Lung (tissue), 11 donors: ENCODE measurements at regions not wholly inside any gene's neighbourhood (a gene's known extent, or its start where the extent isn't known, plus 50 kb on each side); places are given as distances from the start of the nearest gene placed in this dataset.

Experiments used
- ATAC-seq: fragments of 200-7000 bp; cut with Tn5 transposase; one replicate; pipeline ENCODE4 v1.9.1; 2020; ENCODE audit warnings: moderate number of reproducible peaks; ENCODE audit not compliant: insufficient read depth, low FRiP score
- DNase-seq, 3 donors: peaks; one replicate each; pipeline ENCODE4 v3.0.0-alpha.2; 2013 to 2017
- H3K27ac ChIP-seq, 2 donors: one replicate each; pipeline ENCODE4 v1.5.1; 2013; ENCODE audit warnings: mild to moderate bottlenecking in 2 of 2, moderate library complexity in 2 of 2, control low read depth in 1 of 2, inconsistent platforms in 1 of 2, low read depth in 1 of 2, low read length in 1 of 2
- H3K27me3 ChIP-seq, 3 donors: one replicate each; pipeline ENCODE4 v1.5.1; 2013; ENCODE audit warnings: low read length in 2 of 3; ENCODE audit not compliant: control insufficient read depth in 3 of 3, insufficient read depth in 3 of 3
- H3K36me3 ChIP-seq, 4 donors: one replicate each; pipeline ENCODE4 v1.5.1; 2013; ENCODE audit warnings: low read length in 4 of 4, mild to moderate bottlenecking in 1 of 4, moderate library complexity in 1 of 4; ENCODE audit not compliant: control insufficient read depth in 4 of 4, insufficient read depth in 4 of 4
- H3K4me1 ChIP-seq, 5 donors: one replicate each; pipeline ENCODE4 v1.5.1; 2013; ENCODE audit warnings: low read length in 5 of 5, mild to moderate bottlenecking in 2 of 5, moderate library complexity in 1 of 5; ENCODE audit not compliant: control insufficient read depth in 5 of 5, insufficient read depth in 5 of 5
- H3K4me3 ChIP-seq: one replicate; pipeline ENCODE4 v1.5.1; 2013; ENCODE audit warnings: mild to moderate bottlenecking, control low read depth, moderate library complexity
- H3K9ac ChIP-seq, 2 donors: one replicate each; pipeline ENCODE4 v1.5.1; 2013; ENCODE audit warnings: low read length in 2 of 2, control low read depth in 1 of 2; ENCODE audit not compliant: insufficient read depth in 1 of 2
- H3K9me3 ChIP-seq, 4 donors: one replicate each; pipeline ENCODE4 v1.5.1; 2013; ENCODE audit warnings: low read length in 3 of 4, mild to moderate bottlenecking in 1 of 4, moderate library complexity in 1 of 4; ENCODE audit not compliant: control insufficient read depth in 4 of 4, insufficient read depth in 3 of 4
- WGBS, 2 donors: extraction: QIAGEN DNeasy Blood & Tissue Kit; methylation state at CpG; one replicate each; pipeline ENCODE4 v1.1.7; 2013; 5-methylcytosine and 5-hydroxymethylcytosine counted together
- TF ChIP-seq, protein P1 (sequence below): IDR thresholded peaks from 2 replicates; pipeline ENCODE4 v1.5.1; 2012; ENCODE audit warnings: mild to moderate bottlenecking; ENCODE audit errors: control extremely low read depth, extremely low read depth
- donor health status: control.
- donor health status: control.
- donor health status: Bipolar disorder and iron deficiency.
- donor health status: healthy.
- donor health status: DM: yes; HTN: yes; CAD: no.

GRCh38 chr1:87682565-87682964 is 353.9 kb downstream of the LMO4 start:
- H3K4me1 ChIP-seq: peaks cover 0 to 32% (median 19%) of the 10 kb centered on the region in 5 donors
- H3K27ac ChIP-seq: no peak overlapping the region
- H3K9ac ChIP-seq: no peak overlapping the region
- H3K9me3 ChIP-seq: no peaks in the 10 kb centered on the region
- no peaks in the 10 kb centered on the region for H3K36me3 ChIP-seq
- TF ChIP-seq, protein P1, sequence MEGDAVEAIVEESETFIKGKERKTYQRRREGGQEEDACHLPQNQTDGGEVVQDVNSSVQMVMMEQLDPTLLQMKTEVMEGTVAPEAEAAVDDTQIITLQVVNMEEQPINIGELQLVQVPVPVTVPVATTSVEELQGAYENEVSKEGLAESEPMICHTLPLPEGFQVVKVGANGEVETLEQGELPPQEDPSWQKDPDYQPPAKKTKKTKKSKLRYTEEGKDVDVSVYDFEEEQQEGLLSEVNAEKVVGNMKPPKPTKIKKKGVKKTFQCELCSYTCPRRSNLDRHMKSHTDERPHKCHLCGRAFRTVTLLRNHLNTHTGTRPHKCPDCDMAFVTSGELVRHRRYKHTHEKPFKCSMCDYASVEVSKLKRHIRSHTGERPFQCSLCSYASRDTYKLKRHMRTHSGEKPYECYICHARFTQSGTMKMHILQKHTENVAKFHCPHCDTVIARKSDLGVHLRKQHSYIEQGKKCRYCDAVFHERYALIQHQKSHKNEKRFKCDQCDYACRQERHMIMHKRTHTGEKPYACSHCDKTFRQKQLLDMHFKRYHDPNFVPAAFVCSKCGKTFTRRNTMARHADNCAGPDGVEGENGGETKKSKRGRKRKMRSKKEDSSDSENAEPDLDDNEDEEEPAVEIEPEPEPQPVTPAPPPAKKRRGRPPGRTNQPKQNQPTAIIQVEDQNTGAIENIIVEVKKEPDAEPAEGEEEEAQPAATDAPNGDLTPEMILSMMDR: no peak
- ATAC-seq (no peak), DNase-seq (peak in 2 of 3 donors; percentile 19 to 20)
- 91 to 93% methylated on average over 8 of the region's 8 CpGs for WGBS, 2 donors
- H3K4me3 ChIP-seq: no peak overlapping the region
- no peaks in the 10 kb centered on the region for H3K27me3 ChIP-seq

- 79 to 87% methylated on average over 4 of the region's 4 CpGs for WGBS, 2 donors
- Histone ChIP-seq H3K9ac (peak overlapping the region; percentile 65 to 96), H3K9me3 (no peaks in the 10 kb centered on the region), H3K4me1 (peaks cover 0 to 32% (median 19%) of the 10 kb centered on the region in 5 donors), H3K4me3 (no peak overlapping the region), H3K36me3 (no peaks in the 10 kb centered on the region), H3K27ac (peak overlapping the region in 1 of 2 donors; percentile 17), H3K27me3 (no peaks in the 10 kb centered on the region)
- ATAC-seq (no peak), DNase-seq (peak in 2 of 3 donors; percentile 28 to 30)
- TF ChIP-seq, protein P1: no peak
Measured at GRCh38 chr1:87683196-87683956, 354.7 kb downstream of the LMO4 start.

GRCh38 chr1:87684194-87684593 is 355.5 kb downstream of the LMO4 start:
- TF ChIP-seq, protein P1: no peak
- H3K36me3 ChIP-seq: no peaks in the 10 kb centered on the region
- H3K4me3 ChIP-seq: peak overlapping the region; percentile 59
- DNase-seq: peak; percentile 62 to 83 (median 79)
- peak overlapping the region; percentile 65 to 96 for H3K9ac ChIP-seq
- no peaks in the 10 kb centered on the region for H3K27me3 ChIP-seq
- peaks cover 0 to 32% (median 19%) of the 10 kb centered on the region in 5 donors for H3K4me1 ChIP-seq
- no peaks in the 10 kb centered on the region for H3K9me3 ChIP-seq
- peak; percentile 74 for ATAC-seq
- WGBS, 2 donors: 30 to 60% methylated on average over 14 of the region's 14 CpGs
- peak overlapping the region in 1 of 2 donors; percentile 58 for H3K27ac ChIP-seq
